ENCODE measurements at regions not wholly inside any gene's neighbourhood (a gene's known extent, or its start where the extent isn't known, plus 50 kb on each side); places are given as distances from the start of the nearest gene placed in this dataset.

DNA sequence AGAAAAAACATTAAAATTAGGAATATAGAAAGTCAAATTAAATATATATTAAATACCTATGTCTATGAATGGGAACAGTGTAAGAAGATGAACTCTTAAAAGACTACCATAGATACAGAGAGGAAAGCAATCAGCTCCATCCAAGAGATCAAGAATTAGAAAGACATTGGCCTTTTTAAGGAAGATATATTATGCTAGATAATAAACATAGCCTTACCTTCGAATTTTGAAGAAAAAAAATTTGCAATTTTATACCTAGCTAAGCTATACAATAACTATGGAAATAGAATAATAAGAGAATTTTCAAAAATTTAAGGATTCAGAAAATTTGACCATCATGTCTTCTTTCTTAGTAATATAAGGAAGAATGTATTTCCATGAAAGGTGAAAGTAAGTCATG, 74.7 kb upstream of the MYT1L start:
- Histone ChIP-seq H4K91ac (replicated peaks; ENCODE audit: insufficient read length, low read length) (no peak overlapping the region), H3K18ac (ENCODE audit: extremely low read depth, low read length) (no peak overlapping the region), H4K20me1 (replicated peaks in 1 of 2; ENCODE audit: control insufficient read depth in 1 of 2, insufficient read depth in 2 of 2, low read length in 2 of 2) (no peaks in the 10 kb centered on the region), H3K4me1 (replicated peaks in 1 of 4; ENCODE audit: control insufficient read depth in 3 of 4, insufficient read depth in 4 of 4, low read length in 3 of 4) (no peaks in the 10 kb centered on the region; a peak in 1 of 7 replicates), H3K79me1 (ENCODE audit: low read depth, low read length) (no peaks in the 10 kb centered on the region), H3K56ac (replicated peaks; ENCODE audit: insufficient read length, low read depth, low read length) (no peak overlapping the region), H2AK5ac (ENCODE audit: low read depth, low read length) (no peak overlapping the region), H3K27me3 (replicated peaks in 1 of 4; ENCODE audit: control insufficient read depth in 3 of 4, extremely low read depth in 1 of 4, insufficient read depth in 3 of 4, low read length in 3 of 4) (no peaks in the 10 kb centered on the region), H3K23ac (ENCODE audit: insufficient read length) (no peak overlapping the region), H2BK5ac (ENCODE audit: low read depth, low read length) (no peak overlapping the region), H3K4me3 (ENCODE audit: extremely low read depth in 1 of 4, insufficient read depth in 2 of 4, low read depth in 3 of 4, low read length in 4 of 4) (no peak overlapping the region), H3K4me2 (ENCODE audit: insufficient read depth in 1 of 2, low read depth in 2 of 2, low read length in 2 of 2) (no peak overlapping the region), H3K9me3 (ENCODE audit: insufficient read depth in 2 of 2, low read depth in 1 of 2, low read length in 1 of 2) (peaks cover 0 to 9% of the 10 kb centered on the region in 2 experiments; a peak in 1 of 4 replicates), H2BK20ac (ENCODE audit: low read length) (no peak overlapping the region), H4K5ac (ENCODE audit: insufficient read length, low read depth, low read length) (no peak overlapping the region), H3K14ac (ENCODE audit: insufficient read length) (no peak overlapping the region), H2BK120ac (replicated peaks; ENCODE audit: low read depth, low read length) (no peak overlapping the region), H4K8ac (ENCODE audit: extremely low read depth, insufficient read depth, low read length) (no peak overlapping the region), H3K79me2 (ENCODE audit: control insufficient read depth in 1 of 2, insufficient read depth in 2 of 2, low read length in 2 of 2) (no peaks in the 10 kb centered on the region), H2AFZ (ENCODE audit: low read length) (no peak overlapping the region), H3K36me3 (ENCODE audit: control insufficient read depth in 2 of 4, insufficient read depth in 4 of 4, low read length in 3 of 4) (no peaks in the 10 kb centered on the region), H3K4ac (replicated peaks; ENCODE audit: insufficient read length, low read depth, low read length) (no peak overlapping the region), H2BK15ac (ENCODE audit: low read length) (no peak overlapping the region), H3K23me2 (ENCODE audit: low read depth, low read length) (no peaks in the 10 kb centered on the region), H3K9ac (replicated peaks in 1 of 4; ENCODE audit: extremely low read depth in 1 of 4, low read depth in 3 of 4, low read length in 3 of 4) (no peak overlapping the region), H2BK12ac (ENCODE audit: low read depth, low read length) (no peak overlapping the region), H3K27ac (ENCODE audit: low read depth, low read length) (no peak overlapping the region)
- ChIA-PET CTCF (ENCODE audit: partially characterized antibody) (no interaction called here), POLR2A (ENCODE audit: partially characterized antibody) (no interaction called here)
- 93% methylated on average over 1 of the region's 1 CpG; no CpG with 5 or more reads in 1 of the 2 experiments for WGBS, 2 experiments (ENCODE audit: extremely low coverage in 1 of 2, insufficient coverage in 1 of 2, insufficient read length in 1 of 2, insufficient replicate concordance in 2 of 2, low coverage in 1 of 2, low lambda C conversion rate in 2 of 2, missing lambda C conversion rate in 1 of 2)
- FAIRE-seq (no peak), DNase-seq (ENCODE audit: low read depth in 1 of 2, low spot score in 2 of 2) (no peak)
- TF ChIP-seq SAP30 (IDR thresholded peaks at IDR 0.05; ENCODE audit: insufficient read depth, insufficient replicate concordance, low read length): no peak
- TF ChIP-seq CHD2 (IDR thresholded peaks at IDR 0.05; ENCODE audit: low read length): no peak
- TF ChIP-seq NRF1 (IDR thresholded peaks at IDR 0.05; ENCODE audit: low read depth, low read length): no peak
- TF ChIP-seq SRF (IDR thresholded peaks at IDR 0.05; ENCODE audit: low read depth, low read length): no peak
- TF ChIP-seq CEBPB (IDR thresholded peaks at IDR 0.05; ENCODE audit: low read depth, low read length): no peak
- no peak for TF ChIP-seq CREB1 (IDR thresholded peaks at IDR 0.05)
- no peak for TF ChIP-seq CHD1 (IDR thresholded peaks at IDR 0.05; ENCODE audit: low read depth, low read length)
- TF ChIP-seq, protein P1, sequence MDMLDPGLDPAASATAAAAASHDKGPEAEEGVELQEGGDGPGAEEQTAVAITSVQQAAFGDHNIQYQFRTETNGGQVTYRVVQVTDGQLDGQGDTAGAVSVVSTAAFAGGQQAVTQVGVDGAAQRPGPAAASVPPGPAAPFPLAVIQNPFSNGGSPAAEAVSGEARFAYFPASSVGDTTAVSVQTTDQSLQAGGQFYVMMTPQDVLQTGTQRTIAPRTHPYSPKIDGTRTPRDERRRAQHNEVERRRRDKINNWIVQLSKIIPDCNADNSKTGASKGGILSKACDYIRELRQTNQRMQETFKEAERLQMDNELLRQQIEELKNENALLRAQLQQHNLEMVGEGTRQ (IDR thresholded peaks at IDR 0.05; ENCODE audit: low read length): no peak
- TF ChIP-seq EP300 (IDR thresholded peaks at IDR 0.05; ENCODE audit: borderline replicate concordance in 1 of 2, low read depth in 2 of 2, low read length in 2 of 2): no peak
- TF ChIP-seq HDAC2 (IDR thresholded peaks at IDR 0.05; ENCODE audit: borderline replicate concordance in 1 of 2, low read depth in 2 of 2, low read length in 2 of 2): no peak
- TF ChIP-seq TAF7 (optimal IDR thresholded peaks at IDR 0.05; ENCODE audit: borderline replicate concordance, low read depth, low read length): no peak
- TF ChIP-seq RFX5 (IDR thresholded peaks at IDR 0.05; ENCODE audit: borderline replicate concordance, low read depth, low read length): no peak
- no peak for TF ChIP-seq FOSL1 (IDR thresholded peaks at IDR 0.05; ENCODE audit: insufficient read depth, low read depth, low read length)
- no peak for TF ChIP-seq PHF8 (conservative IDR thresholded peaks at IDR 0.05; ENCODE audit: low read depth, low read length)

Data from H1 (cell line).